ENCODE measurements at regions not wholly inside any gene's neighbourhood (a gene's known extent, or its start where the extent isn't known, plus 50 kb on each side); places are given as distances from the start of the nearest gene placed in this dataset.

- DNase-seq, result no peak
Observed at GRCh38 chr16:51450376-51450775, 299.3 kb upstream of the SALL1 start.

- no peak for DNase-seq
Observed at GRCh38 chr16:51449441-51449840, 298.4 kb upstream of the SALL1 start.

- no peak for DNase-seq
Observed at GRCh38 chr16:51445250-51445649, 294.2 kb upstream of the SALL1 start.

- DNase-seq, result no peak
Observed at GRCh38 chr16:51443934-51444333, 292.9 kb upstream of the SALL1 start.

GRCh38 chr16:51442141-51442870 is 291.2 kb upstream of the SALL1 start:
- DNase-seq, result no peak

- DNase-seq, result no peak
Observed at GRCh38 chr16:51440131-51440889, 289.2 kb upstream of the SALL1 start.

GRCh38 chr16:51439271-51439670 is 288.2 kb upstream of the SALL1 start:
- DNase-seq, result no peak

GRCh38 chr16:51436742-51437141 is 285.7 kb upstream of the SALL1 start:
- no peak for DNase-seq

GRCh38 chr16:51434567-51435198 is 283.6 kb upstream of the SALL1 start:
- no peak for DNase-seq

GRCh38 chr16:51433599-51433998 is 282.5 kb upstream of the SALL1 start:
- DNase-seq, result no peak

GRCh38 chr16:51431517-51432241 is 280.6 kb upstream of the SALL1 start:
- DNase-seq, result no peak

GRCh38 chr16:51430716-51431369 is 279.8 kb upstream of the SALL1 start:
- DNase-seq, result no peak

GRCh38 chr16:51429041-51429440 is 278.0 kb upstream of the SALL1 start:
- no peak for DNase-seq

GRCh38 chr16:51427085-51427484 is 276.0 kb upstream of the SALL1 start:
- DNase-seq, result no peak

- DNase-seq, result no peak
Observed at GRCh38 chr16:51426276-51426675, 275.2 kb upstream of the SALL1 start.

GRCh38 chr16:51420247-51420646 is 269.2 kb upstream of the SALL1 start:
- no peak for DNase-seq

GRCh38 chr16:51419768-51420167 is 268.7 kb upstream of the SALL1 start:
- no peak for DNase-seq

- DNase-seq, result no peak
Observed at GRCh38 chr16:51418258-51418657, 267.2 kb upstream of the SALL1 start.

- no peak for DNase-seq
Observed at GRCh38 chr16:51416926-51417325, 265.9 kb upstream of the SALL1 start.

GRCh38 chr16:51410125-51410524 is 259.1 kb upstream of the SALL1 start:
- DNase-seq, result no peak

- DNase-seq, result no peak
Observed at GRCh38 chr16:51409001-51409675, 258.1 kb upstream of the SALL1 start.

GRCh38 chr16:51408357-51408756 is 257.3 kb upstream of the SALL1 start:
- no peak for DNase-seq

Measured in NCI-H1436 treated with DMSO at 0.1 percent for 48 hours (cell line).